ENCODE measurements at regions not wholly inside any gene's neighbourhood (a gene's known extent, or its start where the extent isn't known, plus 50 kb on each side); places are given as distances from the start of the nearest gene placed in this dataset.
"Not testable (repeated sequence)": the region's sequence is repeated elsewhere in the genome, so short reads cannot be mapped to it uniquely, and the experiment has no call there.

GRCh38 chr7:20539201-20539600, 76.3 kb upstream of the ABCB5 start:
- Histone ChIP-seq H3K4me3 (ENCODE audit: low read depth, low read length) (no peak overlapping the region), H3K9me3 (ENCODE audit: control insufficient read depth, low read length) (no peaks in the 10 kb centered on the region), H3K9ac (no peak overlapping the region), H2AFZ (no peak overlapping the region), H3K79me2 (no peaks in the 10 kb centered on the region), H3K4me1 (no peaks in the 10 kb centered on the region), H3K27me3 (ENCODE audit: control insufficient read depth, insufficient read depth, low read length) (no peaks in the 10 kb centered on the region), H3K27ac (no peak overlapping the region), H3K4me2 (ENCODE audit: low read length) (no peak overlapping the region), H3K36me3 (ENCODE audit: control insufficient read depth, insufficient read depth, low read length) (no peaks in the 10 kb centered on the region)
- TF ChIP-seq CTCF (IDR thresholded peaks at IDR 0.05), result no peak

GRCh38 chr7:20541608-20542349, 73.7 kb upstream of the ABCB5 start:
- Histone ChIP-seq H3K79me2 (no peaks in the 10 kb centered on the region), H3K4me3 (ENCODE audit: low read depth, low read length) (no peak overlapping the region), H2AFZ (no peak overlapping the region), H3K27me3 (ENCODE audit: control insufficient read depth, insufficient read depth, low read length) (no peaks in the 10 kb centered on the region), H3K9ac (no peak overlapping the region), H3K9me3 (ENCODE audit: control insufficient read depth, low read length) (no peaks in the 10 kb centered on the region), H3K27ac (no peak overlapping the region), H3K4me1 (no peaks in the 10 kb centered on the region), H3K36me3 (ENCODE audit: control insufficient read depth, insufficient read depth, low read length) (no peaks in the 10 kb centered on the region), H3K4me2 (ENCODE audit: low read length) (no peak overlapping the region)
- TF ChIP-seq CTCF (IDR thresholded peaks at IDR 0.05), result no peak

- Histone ChIP-seq H3K27me3 (ENCODE audit: control insufficient read depth, insufficient read depth, low read length) (no peaks in the 10 kb centered on the region), H2AFZ (no peak overlapping the region), H3K79me2 (no peaks in the 10 kb centered on the region), H3K36me3 (ENCODE audit: control insufficient read depth, insufficient read depth, low read length) (no peaks in the 10 kb centered on the region), H3K9ac (no peak overlapping the region), H3K9me3 (ENCODE audit: control insufficient read depth, low read length) (no peaks in the 10 kb centered on the region), H3K4me2 (ENCODE audit: low read length) (no peak overlapping the region), H3K4me3 (ENCODE audit: low read depth, low read length) (no peak overlapping the region), H3K4me1 (no peaks in the 10 kb centered on the region), H3K27ac (no peak overlapping the region)
- TF ChIP-seq CTCF (IDR thresholded peaks at IDR 0.05), result no peak
These were observed 72.9 kb upstream of the ABCB5 start for GRCh38 chr7:20542594-20542993.

DNA sequence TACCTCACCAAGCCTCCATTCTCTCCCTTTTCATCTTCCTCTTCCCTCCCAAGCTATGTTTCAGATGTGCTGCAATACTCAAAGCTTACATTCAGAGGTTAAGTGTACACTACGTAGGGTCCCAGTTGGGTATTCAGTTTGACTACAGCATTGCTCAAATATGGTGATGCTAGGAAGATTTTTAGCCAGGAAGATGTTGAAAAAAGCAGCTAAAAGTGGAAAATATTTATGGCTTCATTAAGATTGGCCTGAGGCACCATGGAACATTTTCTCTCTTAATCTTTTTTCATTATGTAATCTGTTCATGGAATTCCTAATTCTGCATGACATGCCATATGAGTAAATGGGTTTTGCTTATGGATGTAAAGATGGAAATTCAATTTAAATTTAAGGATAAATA, 72.0 kb upstream of the ABCB5 start:
- no peaks in the 10 kb centered on the region for H3K27me3 ChIP-seq (ENCODE audit: control insufficient read depth, insufficient read depth, low read length)
- H3K9me3 ChIP-seq (ENCODE audit: control insufficient read depth, low read length), result no peaks in the 10 kb centered on the region
- no peak overlapping the region for H2AFZ ChIP-seq
- H3K4me3 ChIP-seq (ENCODE audit: low read depth, low read length), result no peak overlapping the region
- H3K79me2 ChIP-seq, result no peaks in the 10 kb centered on the region
- H3K4me1 ChIP-seq, result no peaks in the 10 kb centered on the region
- H3K27ac ChIP-seq, result no peak overlapping the region
- H3K4me2 ChIP-seq (ENCODE audit: low read length), result no peak overlapping the region
- H3K36me3 ChIP-seq (ENCODE audit: control insufficient read depth, insufficient read depth, low read length), result no peaks in the 10 kb centered on the region
- H3K9ac ChIP-seq, result no peak overlapping the region
- TF ChIP-seq CTCF (IDR thresholded peaks at IDR 0.05), result no peak

- no peak overlapping the region for H3K4me2 ChIP-seq (ENCODE audit: low read length)
- H3K27ac ChIP-seq, result no peak overlapping the region
- TF ChIP-seq CTCF (IDR thresholded peaks at IDR 0.05), result no peak
- no peak overlapping the region for H2AFZ ChIP-seq
- H3K4me1 ChIP-seq, result no peaks in the 10 kb centered on the region
- no peaks in the 10 kb centered on the region for H3K27me3 ChIP-seq (ENCODE audit: control insufficient read depth, insufficient read depth, low read length)
- no peaks in the 10 kb centered on the region for H3K79me2 ChIP-seq
- H3K9ac ChIP-seq, result no peak overlapping the region
- no peaks in the 10 kb centered on the region for H3K9me3 ChIP-seq (ENCODE audit: control insufficient read depth, low read length)
- no peak overlapping the region for H3K4me3 ChIP-seq (ENCODE audit: low read depth, low read length)
- no peaks in the 10 kb centered on the region for H3K36me3 ChIP-seq (ENCODE audit: control insufficient read depth, insufficient read depth, low read length)
These were observed 70.5 kb upstream of the ABCB5 start for GRCh38 chr7:20545016-20545415.

GRCh38 chr7:20546958-20547357, 68.5 kb upstream of the ABCB5 start:
- H3K9ac ChIP-seq, result not testable (repeated sequence)

More at GRCh38 chr7:20546958-20547357, 68.5 kb upstream of the ABCB5 start:
- H2AFZ ChIP-seq; H3K4me3 ChIP-seq (ENCODE audit: low read depth, low read length); H3K27ac ChIP-seq; H3K27me3 ChIP-seq (ENCODE audit: control insufficient read depth, insufficient read depth, low read length); H3K79me2 ChIP-seq; H3K36me3 ChIP-seq (ENCODE audit: control insufficient read depth, insufficient read depth, low read length); H3K9me3 ChIP-seq (ENCODE audit: control insufficient read depth, low read length); H3K4me1 ChIP-seq; H3K4me2 ChIP-seq (ENCODE audit: low read length): not testable (repeated sequence)
